ENCODE measurements at regions not wholly inside any gene's neighbourhood (a gene's known extent, or its start where the extent isn't known, plus 50 kb on each side); places are given as distances from the start of the nearest gene placed in this dataset.

GRCh38 chr18:56332371-56332770 is 306.0 kb downstream of the TXNL1 start:
- no peak for TF ChIP-seq CTCF (IDR thresholded peaks at IDR 0.05)
- no peak for TF ChIP-seq POLR2A (IDR thresholded peaks at IDR 0.05)
